Keratinocyte (primary cell): ENCODE measurements at regions not wholly inside any gene's neighbourhood (a gene's known extent, or its start where the extent isn't known, plus 50 kb on each side); places are given as distances from the start of the nearest gene placed in this dataset.

Source experiments
- DNase-seq: peaks from one replicate; pipeline ENCODE4 v3.0.0-alpha.2; 2011; ENCODE audit warnings: low read depth, missing footprints, low spot score
- FAIRE-seq: peaks from 2 replicates; lab custom pipeline; 2011; peaks lifted over from hg19 to GRCh38; lab: Jason Lieb, UNC
- H2AFZ ChIP-seq: 2 replicates; pipeline ENCODE4 v1.6.0; 2012; ENCODE audit warnings: low read length, control low read depth, inconsistent platforms; ENCODE audit not compliant: control insufficient read depth
- H3K27ac ChIP-seq: 2 replicates; pipeline ENCODE4 v1.5.1; 2011; ENCODE audit warnings: low read length; ENCODE audit not compliant: control insufficient read depth, insufficient read depth
- H3K27me3 ChIP-seq: 3 replicates; pipeline ENCODE4 v1.6.0; 2011; ENCODE audit warnings: low read length; ENCODE audit not compliant: control insufficient read depth, insufficient read depth; ENCODE audit errors: extremely low read depth
- H3K36me3 ChIP-seq, 2 experiments: 2 replicates in 1 of 2; 3 replicates in 1 of 2; pipeline ENCODE4 v1.5.1; 2011; ENCODE audit warnings: low read length in 2 of 2, mild to moderate bottlenecking in 1 of 2; ENCODE audit not compliant: control insufficient read depth in 2 of 2, insufficient read depth in 2 of 2; ENCODE audit errors: extremely low read depth in 1 of 2
- H3K4me1 ChIP-seq: 3 replicates; pipeline ENCODE4 v1.5.1; 2011; ENCODE audit warnings: low read length; ENCODE audit not compliant: control insufficient read depth, insufficient read depth; ENCODE audit errors: extremely low read depth
- H3K4me2 ChIP-seq: 3 replicates; pipeline ENCODE4 v1.6.0; 2011; ENCODE audit warnings: low read depth, low read length; ENCODE audit not compliant: control insufficient read depth, insufficient read depth; ENCODE audit errors: extremely low read depth
- H3K4me3 ChIP-seq, 3 experiments: fragments of 200-600 bp in 1 of 3; sonication (generic) in 1 of 3; 2 replicates in 2 of 3; 3 replicates in 1 of 3; pipeline ENCODE4 v1.5.1; 2011 to 2016; ENCODE audit warnings: low read length in 3 of 3, mild to moderate bottlenecking in 3 of 3, control low read depth in 2 of 3, inconsistent platforms in 1 of 3, low read depth in 1 of 3, mixed read lengths in 1 of 3, mixed run types in 1 of 3, moderate library complexity in 1 of 3; ENCODE audit not compliant: control insufficient read depth in 2 of 3, insufficient read depth in 2 of 3; ENCODE audit errors: extremely low read depth in 1 of 3
- H3K79me2 ChIP-seq: 2 replicates; pipeline ENCODE4 v1.6.0; 2012; ENCODE audit warnings: low read length; ENCODE audit not compliant: control insufficient read depth, insufficient read depth
- H3K9ac ChIP-seq: 3 replicates; pipeline ENCODE4 v1.6.0; 2011; ENCODE audit warnings: low read length; ENCODE audit not compliant: control insufficient read depth, insufficient read depth; ENCODE audit errors: extremely low read depth
- H3K9me1 ChIP-seq: 3 replicates; pipeline ENCODE4 v1.6.0; 2011; ENCODE audit warnings: low read length; ENCODE audit not compliant: control insufficient read depth, insufficient read depth; ENCODE audit errors: extremely low read depth
- H3K9me3 ChIP-seq: 2 replicates; pipeline ENCODE4 v1.5.1; 2012; ENCODE audit warnings: low read depth, low read length; ENCODE audit not compliant: control insufficient read depth
- H4K20me1 ChIP-seq: 3 replicates; pipeline ENCODE4 v1.6.0; 2011; ENCODE audit warnings: low read length; ENCODE audit not compliant: control insufficient read depth, insufficient read depth; ENCODE audit errors: extremely low read depth
- CTCF ChIP-seq, 3 experiments: IDR thresholded peaks in 1 of 3; conservative IDR thresholded peaks in 1 of 3; optimal IDR thresholded peaks in 1 of 3; 2 replicates in 2 of 3; 3 replicates in 1 of 3; pipeline versions ENCODE3 to v1.5.1; 2011; ENCODE audit warnings: low read length in 3 of 3, mild to moderate bottlenecking in 3 of 3, moderate library complexity in 2 of 3, control low read depth in 1 of 3, inconsistent platforms in 1 of 3; ENCODE audit not compliant: insufficient read depth in 2 of 3; ENCODE audit errors: extremely low read depth in 1 of 3
- EZH2 ChIP-seq: IDR thresholded peaks from one replicate; pipeline ENCODE4 v1.6.1; 2012; ENCODE audit warnings: inconsistent platforms, mild to moderate bottlenecking, low read length, moderate library complexity
- dilution Hi-C: fragments of 300-500 bp; cut with MboI; formaldehyde crosslinking; loops from one replicate; pipeline ENCODE4 v1.7.0; 2020; ENCODE audit warnings: low sequenced_read_pairs; ENCODE audit not compliant: extremely low pct_ligation_motif_present

GRCh38 chr11:134978388-134979088 is 566.5 kb upstream of the B3GAT1 start:
- Histone ChIP-seq H3K27me3 (no peaks in the 10 kb centered on the region), H3K4me1 (no peaks in the 10 kb centered on the region), H4K20me1 (no peaks in the 10 kb centered on the region), H3K36me3 (no peaks in the 10 kb centered on the region), H3K27ac (no peak overlapping the region), H3K79me2 (no peaks in the 10 kb centered on the region), H3K9me1 (no peaks in the 10 kb centered on the region), H3K4me3 (no peak overlapping the region), H3K9me3 (peaks cover 10% of the 10 kb centered on the region), H3K4me2 (no peak overlapping the region), H3K9ac (no peak overlapping the region), H2AFZ (no peak overlapping the region)
- DNase-seq, result no peak
- dilution Hi-C loops, result no loop called here
- no peak for FAIRE-seq
- TF ChIP-seq EZH2 (no peak), CTCF (optimal IDR thresholded peaks at IDR 0.05 in 1 of 3, IDR thresholded peaks at IDR 0.05 in 1 of 3, conservative IDR thresholded peaks at IDR 0.05 in 1 of 3; ENCODE audit: extremely low read depth in 1 of 3, insufficient read depth in 2 of 3, low read length in 3 of 3) (no peak)

DNA sequence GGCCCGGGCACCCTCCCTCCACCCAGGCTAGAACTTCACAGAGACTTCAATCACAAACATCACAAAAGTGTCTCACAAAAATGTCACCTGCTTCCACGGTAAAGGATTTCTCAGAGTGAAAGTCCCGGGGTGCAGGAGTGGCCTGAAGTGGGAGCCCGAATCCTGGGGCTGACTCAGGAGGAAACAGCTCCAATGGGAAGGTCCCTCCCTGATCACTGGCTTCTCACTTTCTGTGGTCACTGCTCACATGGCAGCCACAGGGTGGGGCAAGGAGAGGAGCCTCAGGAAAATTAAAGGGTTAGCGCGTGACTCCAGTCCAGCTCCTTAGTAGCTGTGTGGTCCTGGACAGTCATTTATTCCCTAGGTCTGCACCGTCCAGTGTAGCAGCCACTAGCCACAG is 564.5 kb upstream of the B3GAT1 start:
- DNase-seq, result no peak
- Histone ChIP-seq H3K4me2 (no peak overlapping the region), H2AFZ (no peak overlapping the region), H3K27me3 (no peaks in the 10 kb centered on the region), H3K27ac (no peak overlapping the region), H3K79me2 (no peaks in the 10 kb centered on the region), H3K36me3 (no peaks in the 10 kb centered on the region), H3K9ac (no peak overlapping the region), H3K4me1 (no peaks in the 10 kb centered on the region), H4K20me1 (no peaks in the 10 kb centered on the region), H3K9me3 (peaks cover 10% of the 10 kb centered on the region), H3K4me3 (no peak overlapping the region), H3K9me1 (no peaks in the 10 kb centered on the region)
- dilution Hi-C loops, result no loop called here
- TF ChIP-seq EZH2, result no peak
- TF ChIP-seq CTCF (optimal IDR thresholded peaks at IDR 0.05 in 1 of 3, IDR thresholded peaks at IDR 0.05 in 1 of 3, conservative IDR thresholded peaks at IDR 0.05 in 1 of 3; ENCODE audit: extremely low read depth in 1 of 3, insufficient read depth in 2 of 3, low read length in 3 of 3), result no peak
- no peak for FAIRE-seq
